ACHN (cell line): ENCODE measurements at regions not wholly inside any gene's neighbourhood (a gene's known extent, or its start where the extent isn't known, plus 50 kb on each side); places are given as distances from the start of the nearest gene placed in this dataset.
A peak's percentile ranks its signal among the peaks of the same experiment; 100 is the strongest.

Experiments
- DNase-seq: peaks from one replicate; pipeline ENCODE4 v3.0.0-alpha.2; 2015
- in situ Hi-C: cut with HindIII; loops from 2 replicates; pipeline ENCODE4 v1.10.0; 2017; ENCODE audit warnings: low sequenced_read_pairs, low pct_ligation_motif_present, low pct_unique_long_range_greater_than_20kb

DNA sequence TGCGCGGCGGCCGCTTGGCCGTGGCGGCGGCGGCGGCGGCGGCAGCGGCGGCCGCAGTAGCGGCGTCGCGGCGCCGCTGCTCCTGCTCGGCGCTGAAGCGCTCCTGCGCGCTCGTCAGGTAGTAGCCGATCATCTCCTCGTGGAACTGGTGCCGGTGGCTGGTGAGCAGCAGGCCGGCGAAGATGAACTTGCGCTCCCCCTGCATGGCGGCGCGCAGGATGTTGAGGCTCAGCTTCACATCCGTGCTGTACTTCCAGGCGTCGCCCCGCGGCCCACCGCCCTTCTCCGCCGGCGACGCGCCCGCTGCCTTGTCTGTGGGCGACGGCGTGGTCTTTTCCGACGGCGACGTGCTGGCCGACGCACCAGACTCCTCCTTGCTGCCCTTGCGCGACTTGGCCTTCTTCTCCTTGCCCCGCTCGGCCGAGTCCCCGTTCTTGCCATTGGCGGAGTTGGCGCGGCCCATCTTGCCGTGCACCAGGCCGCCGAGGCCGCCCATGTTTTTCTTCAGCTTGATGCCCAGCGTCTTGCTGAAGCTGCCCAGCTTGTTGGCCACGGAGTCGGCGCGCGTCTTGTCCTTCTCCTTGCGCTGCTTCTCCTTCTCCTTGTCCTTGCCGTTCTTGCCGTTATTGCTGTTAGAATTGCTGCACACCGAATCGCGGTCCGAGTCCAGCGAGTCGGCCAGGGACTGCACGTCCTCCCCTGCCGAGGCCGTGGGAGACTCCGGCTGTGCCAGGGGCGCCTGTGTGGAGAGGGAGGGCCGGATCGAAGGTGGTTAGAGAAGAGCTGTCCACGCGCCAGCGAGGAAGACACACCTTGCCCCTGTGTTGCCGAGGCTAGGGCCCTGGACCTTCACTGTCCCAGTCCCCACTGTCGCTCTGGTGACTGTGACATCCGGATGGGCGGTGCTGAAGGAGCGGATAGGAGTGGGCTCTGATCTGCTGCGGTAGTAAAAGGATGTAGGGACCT, 157.6 kb downstream of the KLF13 start:
- no peak for DNase-seq
- in situ Hi-C loops, result no loop called here

DNA sequence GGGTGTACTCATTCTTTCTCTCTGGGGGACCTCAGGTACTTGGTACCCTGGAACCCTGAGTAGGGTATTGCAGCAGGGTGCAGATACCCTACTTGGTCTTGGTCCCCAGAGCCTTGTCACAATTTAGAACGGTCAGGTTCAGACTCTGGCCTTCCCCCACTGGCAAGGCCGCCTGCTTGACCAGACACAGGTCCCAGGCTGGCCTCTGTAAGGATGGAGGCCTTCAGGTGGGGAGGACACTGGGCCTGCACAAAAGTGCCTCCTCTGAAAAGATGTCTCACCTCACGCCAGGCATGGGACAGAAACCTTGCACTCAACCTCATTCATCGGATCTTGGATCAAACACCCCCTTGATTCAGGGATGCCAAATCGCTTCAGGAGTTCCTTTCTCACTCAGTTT, 158.4 kb downstream of the KLF13 start:
- in situ Hi-C loops, result no loop called here
- DNase-seq, result no peak

DNA sequence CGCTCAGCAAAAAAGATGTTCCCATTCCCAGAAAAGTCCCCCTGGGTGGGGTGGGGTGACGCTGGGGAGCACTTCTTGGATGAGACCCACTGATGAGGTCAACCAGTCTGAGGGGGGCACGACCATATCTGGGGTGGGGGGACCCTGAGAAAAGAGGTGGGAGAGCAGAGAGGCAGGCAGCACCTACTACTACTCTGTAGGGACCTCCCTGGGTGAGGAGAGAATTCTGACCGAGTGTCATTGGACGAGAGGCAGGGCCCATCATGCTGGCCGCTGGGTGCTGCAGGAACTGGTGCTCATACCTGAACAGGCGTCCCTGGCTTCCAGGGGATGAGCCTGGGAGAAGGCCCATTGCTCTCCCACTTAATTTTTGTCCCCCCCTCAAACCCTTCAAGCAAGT, 158.8 kb downstream of the KLF13 start:
- in situ Hi-C loops, result no loop called here

DNA sequence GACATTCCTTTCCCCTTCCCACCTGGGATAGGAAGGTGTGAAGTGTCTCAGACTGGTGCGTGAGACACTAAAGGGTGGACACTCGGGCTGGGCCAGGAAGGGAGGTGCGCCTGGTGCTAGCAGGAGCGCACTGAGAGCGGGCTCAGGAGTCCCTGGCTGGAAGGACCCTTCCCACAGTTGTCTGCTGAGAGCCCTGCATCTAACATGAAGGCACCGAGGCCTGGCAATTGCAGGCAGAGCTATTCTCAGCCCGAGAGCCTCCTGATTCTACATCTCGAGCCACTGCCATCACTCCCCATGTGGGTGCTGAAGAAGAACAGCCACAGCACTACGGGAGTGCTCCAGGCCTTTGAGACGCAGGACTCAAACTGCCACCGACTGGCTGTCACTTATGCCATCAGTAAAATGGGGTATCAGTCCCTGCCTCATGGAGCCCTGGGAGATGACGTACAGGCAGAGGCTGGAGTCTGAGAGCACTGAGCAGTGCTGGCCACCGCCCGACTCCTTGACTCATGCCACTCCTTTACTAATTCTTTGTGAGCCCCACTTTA, 159.4 kb downstream of the KLF13 start:
- DNase-seq, result no peak

More for the DNA sequence above, 158.8 kb downstream of the KLF13 start:
- DNase-seq, result no peak

DNA sequence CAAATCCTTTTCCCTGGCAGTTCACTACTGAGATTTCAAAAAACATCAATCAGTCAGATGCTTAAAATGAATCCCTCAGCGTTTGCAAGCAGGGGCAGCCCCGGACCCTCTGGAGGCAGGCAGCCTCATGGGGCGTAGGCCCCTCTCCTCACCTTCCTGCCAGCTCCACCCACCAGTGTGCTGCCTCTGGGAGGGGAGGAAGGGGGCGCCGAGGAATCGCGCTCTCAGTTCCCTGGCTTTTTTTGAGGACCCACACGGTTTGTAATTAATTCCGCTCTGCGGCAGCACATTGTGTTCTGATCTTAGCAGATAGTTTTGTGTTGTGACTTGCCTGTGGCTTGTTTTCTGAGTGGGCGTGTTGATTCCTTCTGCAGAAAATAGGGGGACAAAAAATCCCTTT, 159.9 kb downstream of the KLF13 start:
- in situ Hi-C loops, result no loop called here
- no peak for DNase-seq

More for the DNA sequence above, 159.4 kb downstream of the KLF13 start:
- in situ Hi-C loops, result no loop called here

DNA sequence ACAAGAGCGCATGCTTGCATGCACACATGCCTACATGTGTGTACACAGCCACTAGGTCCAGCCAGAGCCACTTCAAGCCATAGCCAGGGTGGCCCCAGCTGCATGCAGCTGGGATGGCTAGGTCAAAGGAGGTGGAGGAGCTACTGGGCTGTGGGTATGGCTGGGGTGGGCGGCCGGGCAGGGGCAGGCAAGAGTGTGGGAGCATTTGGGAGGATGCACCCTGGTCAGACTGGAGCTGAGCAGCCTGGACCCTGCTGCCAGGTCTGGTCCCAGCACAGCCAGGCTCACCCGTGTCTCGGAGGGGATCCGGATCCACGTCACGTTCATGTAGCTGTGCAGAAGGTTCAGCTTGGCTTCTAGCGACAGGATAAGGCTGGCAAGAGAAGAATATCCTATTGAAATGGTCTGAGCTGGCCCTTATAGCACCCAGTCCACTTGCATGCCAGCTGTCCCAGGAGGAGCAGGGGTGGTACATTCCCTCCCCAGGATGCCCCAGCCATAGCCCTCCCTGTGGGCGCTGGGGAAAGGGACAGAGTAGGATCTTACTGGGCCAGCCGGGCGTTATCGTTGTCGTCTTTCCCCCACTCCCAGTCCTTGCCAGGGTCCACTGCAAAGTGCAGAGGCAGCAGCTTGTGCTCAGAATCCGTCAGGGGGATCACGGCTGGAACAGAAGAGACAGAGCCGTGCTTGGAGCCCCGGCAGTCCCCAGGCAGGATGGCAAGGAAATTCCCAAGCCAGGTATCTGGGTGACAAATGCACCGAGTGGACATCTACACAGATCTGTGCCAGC, 160.5 kb downstream of the KLF13 start:
- in situ Hi-C loops, result no loop called here
- DNase-seq, result no peak

DNA sequence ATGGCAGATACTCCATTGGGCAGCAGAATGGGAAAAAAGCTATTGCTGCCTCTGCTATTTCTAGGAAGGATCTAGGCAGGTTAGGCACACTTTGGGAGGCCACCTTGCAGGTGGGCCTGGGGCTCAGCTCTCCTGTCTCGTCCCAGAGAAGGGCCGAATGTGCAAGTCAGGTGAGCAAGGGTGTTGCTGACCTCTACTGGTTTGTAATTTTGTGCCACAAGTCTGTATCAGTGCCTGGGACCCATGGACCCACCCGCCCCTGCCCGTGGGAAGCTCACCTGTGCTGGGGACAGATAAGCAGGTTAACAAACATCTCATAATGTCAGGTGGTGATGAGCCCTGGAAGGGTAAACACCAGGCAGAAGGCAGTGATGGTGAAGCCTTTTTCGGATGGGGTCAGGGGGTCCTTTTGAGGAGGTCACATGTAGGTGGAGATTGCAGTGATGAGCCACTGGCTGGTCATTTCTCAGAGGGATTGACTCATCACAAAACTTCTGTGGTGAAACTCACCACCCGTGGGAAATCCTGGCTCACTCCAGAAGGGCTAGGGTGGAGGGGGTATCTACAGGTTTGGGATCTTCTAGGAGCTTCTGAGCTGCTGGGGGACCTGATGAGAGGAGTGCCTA, 161.3 kb downstream of the KLF13 start:
- DNase-seq, result no peak
- in situ Hi-C loops, result no loop called here

DNA sequence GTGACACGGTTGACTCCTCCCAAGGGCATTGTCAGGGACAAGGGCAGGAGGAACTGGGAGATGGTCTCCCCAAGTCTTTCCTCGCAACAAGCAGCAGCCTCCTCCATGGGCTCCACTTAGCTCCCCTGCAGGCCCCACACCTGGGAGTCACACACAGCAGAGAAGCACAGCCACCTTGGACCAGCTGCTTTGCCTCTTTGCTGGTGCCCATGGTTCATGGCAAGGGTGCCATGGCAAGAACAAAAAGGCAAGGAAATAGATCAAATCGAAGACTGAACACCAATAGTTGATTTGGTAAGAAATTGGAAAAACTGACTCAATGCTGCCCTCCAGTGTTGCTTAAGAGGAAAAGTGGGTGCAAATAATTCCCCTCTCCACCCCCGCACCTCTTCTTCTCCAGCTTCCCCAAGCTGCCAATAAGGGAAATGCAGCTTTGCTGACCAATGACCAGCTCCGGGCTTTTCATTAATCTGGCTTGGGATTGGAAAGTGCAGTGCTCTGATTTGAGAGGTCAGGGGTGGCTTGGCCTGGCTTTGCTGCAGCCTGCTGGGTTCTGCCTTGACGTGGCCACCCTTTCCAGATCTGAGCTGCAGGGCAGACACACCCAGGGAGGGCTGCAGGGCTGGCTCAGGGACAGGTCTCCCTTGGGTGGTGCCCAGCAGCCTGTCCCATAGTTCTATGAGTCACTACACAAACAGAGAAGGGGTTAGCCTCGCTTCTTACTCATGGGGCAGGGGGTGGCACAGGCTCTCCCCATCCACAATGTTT, 162.0 kb downstream of the KLF13 start:
- DNase-seq, result peak; percentile 82
- in situ Hi-C loops, result no loop called here

DNA sequence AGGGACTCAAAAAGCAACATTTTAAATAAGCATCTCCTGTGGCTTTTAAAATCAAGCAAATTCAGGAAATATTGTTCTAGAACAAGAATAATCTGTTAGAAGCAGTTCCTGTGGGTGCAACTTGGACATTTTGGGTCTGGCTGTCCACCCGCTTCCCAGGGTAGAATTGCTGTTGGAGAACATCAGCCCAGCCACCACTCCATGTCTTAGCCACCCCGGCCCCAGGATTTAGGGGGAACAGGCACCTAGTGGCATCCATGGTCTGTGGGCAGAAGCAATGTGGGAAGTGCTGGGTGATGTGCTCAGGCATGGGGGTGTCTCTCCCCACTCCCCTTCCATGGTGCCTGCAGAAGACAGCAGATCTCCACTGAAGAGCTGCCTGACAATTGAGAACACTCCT, 162.6 kb downstream of the KLF13 start:
- in situ Hi-C loops, result no loop called here
- DNase-seq, result no peak

DNA sequence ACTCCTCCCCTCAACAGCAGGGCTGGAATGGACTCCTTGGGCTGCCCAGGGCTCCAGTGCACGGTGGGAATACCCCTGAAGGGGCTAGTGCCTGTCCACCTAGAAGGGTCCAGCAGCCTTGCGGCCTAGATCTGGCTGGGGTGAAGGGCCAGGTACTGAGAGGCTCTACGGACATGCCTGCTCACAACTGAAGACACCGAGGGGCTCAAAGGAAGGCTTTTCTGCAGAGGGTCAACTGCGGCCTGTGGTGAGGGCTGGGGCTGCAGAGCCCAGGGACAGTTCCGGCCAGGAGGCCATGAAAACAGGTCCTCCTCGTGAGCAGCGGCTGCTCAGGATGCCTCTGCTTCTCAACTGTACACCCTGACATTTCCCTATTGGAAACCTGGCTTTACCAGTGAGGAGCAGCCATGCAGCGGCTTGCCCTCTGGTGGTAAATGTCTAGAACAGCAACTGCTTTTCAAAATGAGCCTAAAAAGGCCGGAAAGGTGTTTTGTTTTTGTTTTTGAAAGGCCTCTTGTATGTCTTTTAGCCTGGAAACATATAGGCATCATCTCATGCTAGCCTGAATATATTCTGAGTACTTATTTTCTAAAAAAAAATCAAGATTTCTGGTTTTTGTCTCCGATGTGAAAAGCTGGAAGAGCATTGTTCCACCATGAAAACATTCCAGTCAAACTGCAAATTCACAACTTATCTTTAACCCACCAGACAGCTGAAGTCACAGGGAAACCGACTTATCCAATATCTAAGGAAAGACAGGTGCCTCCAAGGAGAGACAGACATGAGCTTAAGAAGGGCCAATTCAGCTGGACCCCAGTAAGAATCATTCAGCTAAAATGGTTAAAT, 163.4 kb downstream of the KLF13 start:
- in situ Hi-C loops, result no loop called here
- DNase-seq, result peak; percentile 57

DNA sequence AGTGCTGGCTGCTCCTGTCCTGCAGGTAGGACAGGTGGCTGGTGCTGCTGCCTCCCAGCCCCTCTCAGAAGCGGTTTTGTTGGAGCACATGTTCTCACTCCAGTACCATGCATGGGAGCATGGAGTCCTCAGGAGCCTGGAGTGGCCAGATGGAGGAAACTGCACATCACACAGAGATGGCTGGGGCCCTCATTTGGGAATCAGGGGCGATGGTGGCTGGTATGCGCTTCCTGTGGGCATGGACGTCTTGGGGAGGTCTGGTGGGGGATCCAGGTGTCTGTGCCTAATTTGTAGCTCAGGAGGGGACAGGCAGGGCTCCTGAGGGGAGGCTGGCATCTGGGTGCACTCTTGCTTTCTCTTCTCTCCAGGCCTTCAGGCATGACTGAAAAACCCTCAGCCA, 168.2 kb downstream of the KLF13 start:
- no peak for DNase-seq
- in situ Hi-C loops, result no loop called here

DNA sequence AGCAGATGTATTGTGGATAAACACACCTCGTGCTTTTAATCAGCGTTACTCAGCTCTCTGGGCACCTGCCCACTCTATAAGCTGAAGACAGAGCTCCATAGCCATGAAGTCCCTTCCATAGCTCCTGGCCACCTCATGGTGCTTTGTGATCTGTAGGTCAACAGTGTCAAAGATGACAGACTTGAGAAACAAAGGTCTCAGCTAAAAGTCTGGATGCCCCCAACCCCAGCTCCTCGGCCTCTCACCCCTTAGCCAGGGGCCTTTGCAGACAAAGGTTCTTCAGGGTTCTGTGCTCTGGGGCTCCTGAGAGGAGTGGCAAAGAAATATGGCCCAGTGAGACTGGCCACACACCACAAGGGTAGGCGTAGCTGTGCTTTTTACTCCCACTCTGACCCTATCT, 168.6 kb downstream of the KLF13 start:
- in situ Hi-C loops, result no loop called here

DNA sequence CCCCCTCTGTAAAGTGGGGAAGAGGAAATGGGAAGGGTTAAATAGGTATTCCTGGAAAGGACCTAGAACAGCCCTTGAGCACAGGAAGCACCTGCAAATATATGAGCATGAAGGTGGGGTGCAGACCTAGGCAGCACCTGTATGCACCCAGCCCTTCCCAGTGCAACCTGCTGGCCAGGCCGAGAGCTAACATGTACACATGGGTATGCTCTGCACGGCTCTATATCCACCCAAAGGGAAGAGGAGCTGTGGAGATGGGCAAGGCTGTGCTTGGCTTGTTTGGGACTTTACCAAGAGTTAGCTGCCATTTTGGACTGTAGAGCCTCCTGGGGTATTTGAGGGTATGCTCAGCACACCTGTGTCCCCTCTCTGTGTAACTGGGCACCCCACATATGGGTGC, 171.2 kb downstream of the KLF13 start:
- DNase-seq, result no peak

More for the DNA sequence above, 168.6 kb downstream of the KLF13 start:
- no peak for DNase-seq

DNA sequence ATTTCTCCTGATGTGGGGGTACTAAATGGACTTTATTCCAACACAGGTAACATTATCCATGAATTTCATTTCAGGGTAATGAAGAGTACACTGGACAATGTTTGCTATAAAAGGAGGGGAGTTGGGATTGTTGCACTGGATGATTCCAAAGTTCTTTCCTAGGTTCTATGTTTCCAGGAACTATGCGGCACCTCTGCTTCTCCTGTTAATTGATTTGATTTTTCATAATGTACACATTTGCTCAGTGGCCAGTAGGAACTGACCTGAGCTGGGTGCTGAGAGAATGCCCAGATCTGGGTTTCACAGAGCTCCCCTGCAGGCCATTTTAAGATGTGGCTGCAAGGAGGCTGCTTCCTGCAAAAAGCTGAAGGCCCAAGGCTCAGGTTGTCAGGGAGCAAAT, 171.7 kb downstream of the KLF13 start:
- no peak for DNase-seq
- in situ Hi-C loops, result no loop called here

More for the DNA sequence above, 171.2 kb downstream of the KLF13 start:
- in situ Hi-C loops, result no loop called here

DNA sequence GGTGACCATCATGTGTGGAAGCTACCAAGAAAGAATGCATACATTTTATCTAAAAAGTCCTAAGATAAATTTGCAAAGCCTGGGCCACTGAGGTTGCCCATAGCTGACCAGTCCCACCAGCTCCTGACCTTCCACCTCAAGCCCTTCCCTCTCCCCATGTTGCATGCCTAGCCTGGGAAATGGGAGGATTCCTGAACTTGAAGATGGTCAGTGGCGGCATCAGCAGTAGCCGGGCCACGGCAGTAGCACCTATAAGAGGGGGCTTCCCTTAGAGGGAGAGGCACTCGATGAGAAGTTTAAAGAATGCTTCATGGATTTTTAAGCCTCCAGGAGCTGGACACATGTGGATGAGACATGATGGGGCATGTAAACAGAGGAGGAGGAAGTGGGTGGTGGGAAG, 172.1 kb downstream of the KLF13 start:
- no peak for DNase-seq
- in situ Hi-C loops, result no loop called here

DNA sequence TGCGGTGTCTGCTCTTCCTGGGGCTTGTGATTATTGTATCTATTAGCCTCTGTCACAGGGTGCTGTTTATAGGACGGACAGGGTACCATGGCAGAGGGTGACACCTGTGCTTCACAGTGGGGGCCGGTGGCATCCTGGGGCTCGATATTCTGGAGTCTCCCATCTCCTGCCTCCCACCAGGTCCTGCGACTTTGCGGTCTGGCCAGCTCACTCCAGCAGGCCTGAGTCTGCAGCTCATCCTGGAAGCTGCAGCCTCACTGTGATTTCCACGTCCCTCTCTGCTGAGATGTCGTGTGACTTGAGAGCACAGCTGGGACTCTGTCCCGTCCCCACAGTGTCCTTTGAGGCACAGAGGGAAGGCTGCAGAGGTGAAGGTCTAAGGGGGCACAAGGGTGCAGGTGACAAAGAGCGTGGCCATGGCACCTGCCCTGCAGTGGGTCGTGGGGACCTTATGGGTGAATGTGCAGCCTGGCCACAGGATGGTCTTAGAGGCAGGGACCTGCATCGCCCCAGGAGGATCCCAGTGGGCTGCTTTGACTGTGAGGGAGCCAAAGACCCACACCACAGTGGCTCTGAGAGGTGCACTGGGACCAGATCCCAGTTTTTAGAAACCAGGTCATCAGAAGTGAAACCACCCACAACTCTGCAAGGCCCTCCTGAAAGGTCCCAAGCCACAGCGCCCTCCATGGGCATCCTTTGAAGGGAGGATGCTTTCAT, 172.8 kb downstream of the KLF13 start:
- in situ Hi-C loops, result no loop called here
- no peak for DNase-seq
